CD1c-positive myeloid dendritic cell (primary cell): ENCODE measurements at regions not wholly inside any gene's neighbourhood (a gene's known extent, or its start where the extent isn't known, plus 50 kb on each side); places are given as distances from the start of the nearest gene placed in this dataset.
"Not testable (repeated sequence)": the region's sequence is repeated elsewhere in the genome, so short reads cannot be mapped to it uniquely, and the experiment has no call there.

Source experiments
- DNase-seq: peaks from one replicate; pipeline ENCODE4 v3.0.0-alpha.2; 2016; ENCODE audit errors: extremely low spot score

DNA sequence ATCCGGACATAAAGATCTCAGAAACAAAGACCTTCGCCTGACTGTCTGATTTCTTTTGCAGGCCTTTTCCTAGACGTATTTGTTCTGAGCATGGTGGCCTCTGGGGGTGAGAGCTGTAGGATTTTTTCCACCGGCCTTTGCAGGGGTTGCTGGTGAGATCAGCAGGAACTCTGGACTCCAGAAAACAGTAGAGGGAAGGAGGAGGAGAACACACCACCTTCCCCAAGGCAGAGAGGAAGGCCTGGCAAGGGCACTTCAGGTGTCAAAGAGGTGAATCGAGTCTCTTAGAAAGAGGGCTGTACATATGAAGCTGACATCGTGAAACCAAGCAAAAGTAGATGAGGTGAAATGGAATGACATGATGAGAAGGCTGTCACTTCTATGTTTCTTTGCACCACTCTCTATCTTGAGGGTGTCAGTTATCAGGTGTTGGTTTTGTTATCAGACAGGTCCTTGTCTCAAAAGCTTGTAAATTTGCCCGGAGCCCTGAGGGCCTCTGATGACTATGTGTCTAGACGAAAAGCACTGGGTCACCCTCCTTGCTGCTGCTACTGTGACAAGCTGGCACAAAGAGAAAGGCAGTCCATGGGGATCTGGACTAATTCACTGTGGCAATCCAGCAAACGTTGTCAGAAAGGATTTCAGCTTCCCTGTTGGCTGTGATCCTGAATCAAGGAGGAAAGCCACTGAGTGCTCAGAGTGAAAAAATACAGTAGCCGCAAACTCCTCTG is 91.3 kb upstream of the MAP3K7 start:
- DNase-seq = no peak

GRCh38 chr6:90677440-90677839 is 90.6 kb upstream of the MAP3K7 start:
- DNase-seq = no peak

- no peak for DNase-seq
Observed at GRCh38 chr6:90676516-90677300, 89.8 kb upstream of the MAP3K7 start.

DNA sequence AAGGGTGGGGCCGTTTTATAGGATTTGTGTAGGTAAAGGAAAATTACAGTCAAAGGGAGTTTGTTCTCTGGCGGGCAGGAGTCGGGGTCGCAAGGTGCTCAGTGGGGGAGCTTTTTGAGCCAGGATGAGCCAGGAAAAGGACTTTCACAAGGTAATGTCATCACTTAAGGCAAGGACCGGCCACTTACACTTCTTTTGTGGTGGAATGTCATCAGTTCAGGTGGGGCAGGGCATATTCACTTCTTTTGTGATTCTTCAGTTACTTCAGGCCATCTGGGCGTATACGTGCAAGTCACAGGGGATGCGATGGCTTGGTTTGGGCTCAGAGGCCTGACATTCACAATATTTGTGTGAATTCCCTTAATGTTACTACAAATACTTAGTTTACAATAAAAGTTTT is 88.2 kb upstream of the MAP3K7 start:
- DNase-seq = not testable (repeated sequence)

DNA sequence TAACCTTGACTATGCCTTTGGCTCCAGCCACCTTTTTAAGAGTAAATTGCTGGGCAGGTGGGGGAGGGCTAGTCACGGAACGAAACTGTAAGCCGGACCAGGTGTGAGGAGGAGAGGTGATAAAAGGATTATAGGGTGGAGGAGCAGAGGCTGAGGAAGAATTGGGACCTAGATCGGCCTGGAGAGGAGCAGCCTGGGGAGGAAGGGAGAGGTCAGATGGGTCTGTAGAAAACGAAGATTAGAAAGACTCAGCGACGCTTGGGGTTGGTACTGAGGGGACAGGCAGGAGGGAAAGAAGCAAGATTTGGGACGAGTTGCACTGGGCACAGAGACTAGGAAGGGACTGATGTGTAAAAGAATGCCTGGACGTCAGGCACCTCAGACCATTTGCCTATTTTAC is 87.2 kb upstream of the MAP3K7 start:
- DNase-seq = not testable (repeated sequence)

- DNase-seq = no peak
Observed at GRCh38 chr6:90669846-90670245, 83.0 kb upstream of the MAP3K7 start.

GRCh38 chr6:90669420-90669819 is 82.5 kb upstream of the MAP3K7 start:
- DNase-seq = no peak

- DNase-seq = no peak
Observed at GRCh38 chr6:90668141-90668540, 81.3 kb upstream of the MAP3K7 start.

GRCh38 chr6:90663873-90664272 is 77.0 kb upstream of the MAP3K7 start:
- no peak for DNase-seq

GRCh38 chr6:90663106-90663505 is 76.2 kb upstream of the MAP3K7 start:
- DNase-seq = no peak

DNA sequence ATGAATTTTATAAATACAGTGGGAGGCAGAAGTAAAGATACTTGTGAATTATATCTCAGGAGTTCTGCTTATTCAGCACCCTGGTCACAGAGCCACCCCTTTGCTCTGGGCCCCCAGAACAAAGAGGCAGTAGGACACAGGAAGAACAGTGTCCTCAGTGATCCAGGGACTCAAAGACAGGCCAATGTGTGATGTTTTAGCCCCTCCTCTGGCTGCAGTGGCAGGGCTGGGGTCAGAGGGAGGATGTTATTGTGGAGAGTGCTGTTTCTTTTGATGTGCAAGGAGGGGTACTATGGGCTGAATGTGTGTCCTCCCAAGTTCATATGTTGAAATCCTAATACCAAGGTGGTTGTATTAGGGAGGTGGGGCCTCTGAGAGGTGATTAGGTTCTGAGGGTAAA is 74.1 kb upstream of the MAP3K7 start:
- no peak for DNase-seq

GRCh38 chr6:90658497-90658896 is 71.6 kb upstream of the MAP3K7 start:
- DNase-seq = no peak

- no peak for DNase-seq
Observed at GRCh38 chr6:90656325-90656724, 69.5 kb upstream of the MAP3K7 start.

DNA sequence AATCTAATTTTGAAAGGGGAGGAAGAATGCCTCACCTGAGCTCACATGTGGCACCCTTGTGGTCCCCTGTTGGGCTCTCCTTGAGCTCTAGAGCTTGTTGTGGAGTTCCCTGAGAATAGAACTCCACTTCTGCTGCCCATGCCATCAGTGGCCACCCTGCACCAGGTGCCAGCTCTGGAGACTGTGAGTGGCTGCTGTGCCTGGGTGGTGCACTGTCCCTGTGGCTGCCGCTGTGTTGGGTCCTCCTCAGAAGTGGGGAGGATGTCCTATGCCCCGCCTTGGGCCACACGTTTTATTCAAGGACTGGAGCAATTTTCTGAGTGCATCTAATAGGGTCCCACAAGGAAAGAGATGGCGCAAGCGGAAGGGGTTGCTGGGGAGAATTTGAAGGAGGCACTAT is 67.9 kb upstream of the MAP3K7 start:
- no peak for DNase-seq

DNA sequence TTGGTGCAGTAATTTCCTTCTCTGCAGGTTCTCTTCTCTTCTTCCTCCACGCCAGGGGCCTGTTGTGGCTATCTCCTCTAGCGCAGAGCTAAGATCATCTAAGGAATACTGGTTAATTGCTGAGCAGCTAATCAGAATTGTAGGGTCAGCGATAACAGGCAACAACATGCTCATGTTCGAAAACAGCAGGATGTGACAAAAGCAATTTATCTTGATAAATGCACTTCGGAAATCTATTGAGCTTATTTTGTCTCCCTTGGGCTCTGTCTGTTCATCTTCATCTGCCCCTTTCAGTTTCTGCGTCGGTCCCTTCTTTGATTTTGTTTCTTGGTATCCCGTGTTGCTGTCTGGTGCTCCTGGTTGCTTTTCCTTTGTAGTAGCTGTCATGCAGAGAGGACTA is 67.3 kb upstream of the MAP3K7 start:
- no peak for DNase-seq

DNA sequence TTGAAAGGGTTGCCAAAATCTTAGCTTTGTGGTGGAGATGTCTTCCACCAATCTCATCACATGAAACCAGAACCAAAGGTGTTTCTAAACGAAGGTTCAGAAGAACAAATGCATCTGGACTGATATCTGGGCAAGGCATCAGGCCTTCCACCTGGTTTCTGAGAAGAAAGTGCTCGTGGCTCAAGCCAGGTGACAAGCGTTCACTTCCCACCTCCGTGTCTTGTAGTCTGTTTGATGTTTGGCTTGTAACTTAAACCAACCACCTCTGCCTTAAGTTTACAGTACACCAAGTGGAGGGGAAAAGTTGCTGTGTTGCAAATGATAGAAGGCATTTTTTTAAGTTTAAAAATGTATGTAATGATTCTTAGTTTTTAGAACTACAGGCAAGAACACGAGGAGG is 66.9 kb upstream of the MAP3K7 start:
- no peak for DNase-seq

- no peak for DNase-seq
Observed at GRCh38 chr6:90650041-90650940, 63.4 kb upstream of the MAP3K7 start.

GRCh38 chr6:90648873-90649272 is 62.0 kb upstream of the MAP3K7 start:
- DNase-seq = no peak

DNA sequence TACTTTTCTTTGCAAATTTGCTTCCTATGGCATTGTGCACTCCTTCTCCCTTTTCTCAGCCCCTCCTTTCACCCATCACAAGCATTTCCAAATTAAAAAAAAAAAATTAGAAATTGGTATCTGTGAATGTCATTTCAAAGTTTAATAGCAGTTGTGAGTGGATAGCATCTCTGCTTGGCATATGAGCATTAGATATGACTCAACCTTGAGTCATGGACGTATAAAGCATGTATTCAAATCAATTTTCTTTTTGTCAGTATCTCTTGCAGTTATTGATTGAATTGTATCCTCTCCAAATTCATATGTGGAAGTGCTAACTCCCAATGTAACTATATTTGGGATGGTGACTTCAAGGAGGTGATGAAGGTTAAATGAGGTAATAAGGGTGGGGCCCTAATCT is 60.1 kb upstream of the MAP3K7 start:
- no peak for DNase-seq

DNA sequence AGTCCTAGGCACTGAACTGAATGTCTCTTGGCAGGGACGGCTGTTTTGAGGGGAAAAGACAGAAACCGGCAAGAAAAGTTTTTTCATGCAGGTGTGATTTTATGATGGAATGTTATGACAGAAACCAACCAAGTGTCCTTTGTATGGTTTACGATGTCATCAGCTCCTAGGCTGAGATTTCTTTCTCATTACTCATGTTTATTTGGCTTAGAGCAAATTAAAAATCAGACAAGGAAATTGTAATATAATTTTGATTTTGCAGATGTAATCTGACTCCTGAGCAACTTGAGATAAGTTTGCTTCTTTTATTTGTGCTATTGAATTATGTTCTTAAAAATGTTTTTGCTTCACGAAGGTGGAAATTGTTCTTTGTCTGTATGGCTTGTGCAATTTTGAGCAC is 58.8 kb upstream of the MAP3K7 start:
- DNase-seq = no peak

GRCh38 chr6:90644492-90644891 is 57.6 kb upstream of the MAP3K7 start:
- no peak for DNase-seq

GRCh38 chr6:90643381-90643780 is 56.5 kb upstream of the MAP3K7 start:
- DNase-seq = no peak
